ENCODE measurements at regions not wholly inside any gene's neighbourhood (a gene's known extent, or its start where the extent isn't known, plus 50 kb on each side); places are given as distances from the start of the nearest gene placed in this dataset.

DNA sequence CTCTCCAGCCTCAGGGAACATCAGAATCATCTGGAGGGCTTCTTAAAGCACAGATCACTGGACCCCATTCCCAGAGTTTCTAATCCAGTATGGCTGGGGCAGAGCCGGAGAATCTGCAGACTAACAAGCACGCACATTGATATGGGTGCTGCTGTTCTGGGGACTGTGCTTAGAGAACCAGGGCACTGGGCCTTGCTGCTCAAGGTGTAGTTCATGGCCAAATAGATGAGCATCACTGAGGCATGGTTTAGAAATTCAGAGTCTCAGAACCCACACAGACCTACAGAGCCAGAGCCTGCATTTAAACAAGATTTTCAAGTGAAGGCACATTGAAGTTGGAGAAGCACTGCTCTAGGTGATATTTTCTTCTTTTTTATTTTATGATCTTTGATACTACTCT lies 376.8 kb upstream of the PHF14 start:
- TF ChIP-seq, protein P1, sequence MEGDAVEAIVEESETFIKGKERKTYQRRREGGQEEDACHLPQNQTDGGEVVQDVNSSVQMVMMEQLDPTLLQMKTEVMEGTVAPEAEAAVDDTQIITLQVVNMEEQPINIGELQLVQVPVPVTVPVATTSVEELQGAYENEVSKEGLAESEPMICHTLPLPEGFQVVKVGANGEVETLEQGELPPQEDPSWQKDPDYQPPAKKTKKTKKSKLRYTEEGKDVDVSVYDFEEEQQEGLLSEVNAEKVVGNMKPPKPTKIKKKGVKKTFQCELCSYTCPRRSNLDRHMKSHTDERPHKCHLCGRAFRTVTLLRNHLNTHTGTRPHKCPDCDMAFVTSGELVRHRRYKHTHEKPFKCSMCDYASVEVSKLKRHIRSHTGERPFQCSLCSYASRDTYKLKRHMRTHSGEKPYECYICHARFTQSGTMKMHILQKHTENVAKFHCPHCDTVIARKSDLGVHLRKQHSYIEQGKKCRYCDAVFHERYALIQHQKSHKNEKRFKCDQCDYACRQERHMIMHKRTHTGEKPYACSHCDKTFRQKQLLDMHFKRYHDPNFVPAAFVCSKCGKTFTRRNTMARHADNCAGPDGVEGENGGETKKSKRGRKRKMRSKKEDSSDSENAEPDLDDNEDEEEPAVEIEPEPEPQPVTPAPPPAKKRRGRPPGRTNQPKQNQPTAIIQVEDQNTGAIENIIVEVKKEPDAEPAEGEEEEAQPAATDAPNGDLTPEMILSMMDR (IDR thresholded peaks at IDR 0.05) = no peak
- TF ChIP-seq POLR2A (IDR thresholded peaks at IDR 0.05) = no peak
- no peak for TF ChIP-seq POLR2AphosphoS5 (IDR thresholded peaks at IDR 0.05; ENCODE audit: insufficient read depth in 1 of 2, low read depth in 1 of 2)
